ENCODE measurements at regions not wholly inside any gene's neighbourhood (a gene's known extent, or its start where the extent isn't known, plus 50 kb on each side); places are given as distances from the start of the nearest gene placed in this dataset.

- no peak for TF ChIP-seq CSDC2 (CRISPR knock-in tag; IDR thresholded peaks at IDR 0.05)
- no peak for TF ChIP-seq RARB (CRISPR knock-in tag; IDR thresholded peaks at IDR 0.05)
- no peak for TF ChIP-seq ZNF70 (CRISPR knock-in tag; IDR thresholded peaks at IDR 0.05)
- TF ChIP-seq SNAI2 (CRISPR knock-in tag; IDR thresholded peaks at IDR 0.05), result no peak
- TF ChIP-seq ZFP30 (CRISPR knock-in tag; IDR thresholded peaks at IDR 0.05), result no peak
- TF ChIP-seq ESRRG (CRISPR knock-in tag; IDR thresholded peaks at IDR 0.05), result no peak
- TF ChIP-seq ZFP3 (CRISPR knock-in tag; IDR thresholded peaks at IDR 0.05), result no peak
- TF ChIP-seq PPARA (CRISPR knock-in tag; IDR thresholded peaks at IDR 0.05; ENCODE audit: borderline replicate concordance), result no peak
- TF ChIP-seq ZNF8 (CRISPR knock-in tag; IDR thresholded peaks at IDR 0.05), result no peak
- TF ChIP-seq ISL1 (CRISPR knock-in tag; IDR thresholded peaks at IDR 0.05), result no peak
- TF ChIP-seq, protein P1, sequence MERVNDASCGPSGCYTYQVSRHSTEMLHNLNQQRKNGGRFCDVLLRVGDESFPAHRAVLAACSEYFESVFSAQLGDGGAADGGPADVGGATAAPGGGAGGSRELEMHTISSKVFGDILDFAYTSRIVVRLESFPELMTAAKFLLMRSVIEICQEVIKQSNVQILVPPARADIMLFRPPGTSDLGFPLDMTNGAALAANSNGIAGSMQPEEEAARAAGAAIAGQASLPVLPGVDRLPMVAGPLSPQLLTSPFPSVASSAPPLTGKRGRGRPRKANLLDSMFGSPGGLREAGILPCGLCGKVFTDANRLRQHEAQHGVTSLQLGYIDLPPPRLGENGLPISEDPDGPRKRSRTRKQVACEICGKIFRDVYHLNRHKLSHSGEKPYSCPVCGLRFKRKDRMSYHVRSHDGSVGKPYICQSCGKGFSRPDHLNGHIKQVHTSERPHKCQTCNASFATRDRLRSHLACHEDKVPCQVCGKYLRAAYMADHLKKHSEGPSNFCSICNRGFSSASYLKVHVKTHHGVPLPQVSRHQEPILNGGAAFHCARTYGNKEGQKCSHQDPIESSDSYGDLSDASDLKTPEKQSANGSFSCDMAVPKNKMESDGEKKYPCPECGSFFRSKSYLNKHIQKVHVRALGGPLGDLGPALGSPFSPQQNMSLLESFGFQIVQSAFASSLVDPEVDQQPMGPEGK (CRISPR knock-in tag; IDR thresholded peaks at IDR 0.05; ENCODE audit: borderline replicate concordance), result no peak
- TF ChIP-seq CSRNP3 (CRISPR knock-in tag; IDR thresholded peaks at IDR 0.05), result no peak
- no peak for TF ChIP-seq TCF4 (CRISPR knock-in tag; IDR thresholded peaks at IDR 0.05; ENCODE audit: borderline replicate concordance)
- TF ChIP-seq CREB5 (CRISPR knock-in tag; IDR thresholded peaks at IDR 0.05; ENCODE audit: low read depth), result no peak
Observed at GRCh38 chr19:30864391-30865215, 484.6 kb downstream of the TSHZ3 start.

Data from SK-N-SH treated with all-trans-retinoic acid at 6 μM for 48 hours (cell line).